ENCODE measurements at regions not wholly inside any gene's neighbourhood (a gene's known extent, or its start where the extent isn't known, plus 50 kb on each side); places are given as distances from the start of the nearest gene placed in this dataset.

DNA sequence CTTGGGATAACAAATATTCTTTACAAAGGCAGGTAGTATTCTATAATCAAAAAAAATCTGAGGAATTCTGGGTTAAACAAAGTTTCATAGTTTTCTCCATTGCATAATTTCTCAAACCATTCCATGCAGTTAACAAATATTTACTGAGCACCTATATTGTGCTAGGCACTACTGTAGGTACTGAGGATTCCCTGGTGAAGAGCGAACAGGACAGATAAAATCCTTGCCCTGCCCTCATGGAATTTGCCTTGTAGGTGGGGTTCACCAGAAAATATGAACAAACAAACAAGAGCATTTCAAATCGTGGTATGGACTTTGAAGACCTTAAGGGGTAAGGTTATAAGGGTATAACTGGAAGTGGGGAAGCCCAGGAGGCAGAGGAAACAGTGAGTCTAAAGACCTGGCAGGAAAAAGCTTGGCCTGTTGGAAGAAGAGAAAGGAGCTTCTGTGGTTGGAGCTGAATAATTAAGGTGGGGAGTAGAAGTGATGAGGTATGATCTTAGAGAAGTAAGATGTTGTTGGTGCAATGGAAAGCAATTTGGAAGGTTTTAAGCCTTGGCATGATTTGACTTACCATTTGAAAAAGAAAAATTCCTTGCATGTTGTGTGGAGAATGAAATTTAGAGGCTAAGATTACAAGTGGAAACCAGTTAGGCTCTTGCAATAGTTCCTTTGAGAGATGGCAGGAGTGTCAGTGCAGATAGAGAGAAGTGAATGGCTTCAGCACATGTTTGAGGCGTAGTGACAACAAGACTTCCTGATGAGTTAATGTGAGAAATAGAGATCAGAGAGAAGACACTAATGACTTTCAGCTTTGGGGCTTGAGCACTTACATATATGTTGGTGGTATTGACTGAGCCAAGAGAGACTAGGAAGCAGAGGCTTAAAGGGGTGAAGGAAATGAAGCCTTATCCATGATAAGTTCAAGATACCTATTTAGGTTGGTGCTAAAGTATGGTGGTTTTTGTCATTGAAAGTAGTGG lies 55.7 kb upstream of the PICALM start:
- no peak overlapping the region for H3K4me3 ChIP-seq
- H3K27ac ChIP-seq = peak overlapping the region; percentile 37 to 61
- H3K9me3 ChIP-seq = no peaks in the 10 kb centered on the region
- no peaks in the 10 kb centered on the region for H3K27me3 ChIP-seq (replicated peaks; ENCODE audit: insufficient read depth)
- no peak for DNase-seq (ENCODE audit: low spot score)
- no peaks in the 10 kb centered on the region for H3K36me3 ChIP-seq
- ATAC-seq (ENCODE audit: insufficient number of reproducible peaks, low FRiP score, low read depth) = no peak
- no peak for TF ChIP-seq CTCF (IDR thresholded peaks at IDR 0.05)
- peaks cover 20 to 26% of the 10 kb centered on the region in 2 donors for H3K4me1 ChIP-seq (ENCODE audit: control insufficient read depth in 1 of 2, low read depth in 2 of 2)

- ATAC-seq (ENCODE audit: insufficient number of reproducible peaks, low FRiP score, low read depth) (no peak), DNase-seq (ENCODE audit: low spot score) (no peak)
- H3K36me3 ChIP-seq = no peaks in the 10 kb centered on the region
- H3K4me3 ChIP-seq = no peak overlapping the region
- TF ChIP-seq CTCF (IDR thresholded peaks at IDR 0.05) = no peak
- peaks cover 17 to 37% of the 10 kb centered on the region in 2 donors for H3K4me1 ChIP-seq (ENCODE audit: control insufficient read depth in 1 of 2, low read depth in 2 of 2)
- H3K27me3 ChIP-seq (replicated peaks; ENCODE audit: insufficient read depth) = no peaks in the 10 kb centered on the region
- H3K27ac ChIP-seq = peak overlapping the region; percentile 9 to 61
- no peaks in the 10 kb centered on the region for H3K9me3 ChIP-seq
Observed at GRCh38 chr11:86122773-86123172, 53.9 kb upstream of the PICALM start.

GRCh38 chr11:86120807-86121206 lies 51.9 kb upstream of the PICALM start:
- Histone ChIP-seq H3K4me3 (no peak overlapping the region), H3K9me3 (no peaks in the 10 kb centered on the region), H3K27me3 (replicated peaks; ENCODE audit: insufficient read depth) (no peaks in the 10 kb centered on the region), H3K27ac (no peak overlapping the region), H3K4me1 (ENCODE audit: control insufficient read depth in 1 of 2, low read depth in 2 of 2) (peaks cover 14 to 30% of the 10 kb centered on the region in 2 donors), H3K36me3 (no peaks in the 10 kb centered on the region)
- TF ChIP-seq CTCF (IDR thresholded peaks at IDR 0.05) = no peak
- no peak for DNase-seq (ENCODE audit: low spot score)
- ATAC-seq (ENCODE audit: insufficient number of reproducible peaks, low FRiP score, low read depth) = no peak

GRCh38 chr11:86119906-86120305 lies 51.0 kb upstream of the PICALM start:
- no peak for DNase-seq (ENCODE audit: low spot score)
- no peaks in the 10 kb centered on the region for H3K36me3 ChIP-seq
- no peak overlapping the region for H3K4me3 ChIP-seq
- ATAC-seq (ENCODE audit: insufficient number of reproducible peaks, low FRiP score, low read depth) = no peak
- no peaks in the 10 kb centered on the region for H3K27me3 ChIP-seq (replicated peaks; ENCODE audit: insufficient read depth)
- H3K9me3 ChIP-seq = no peaks in the 10 kb centered on the region
- TF ChIP-seq CTCF (IDR thresholded peaks at IDR 0.05) = no peak
- H3K4me1 ChIP-seq (ENCODE audit: control insufficient read depth in 1 of 2, low read depth in 2 of 2) = peaks cover 14 to 30% of the 10 kb centered on the region in 2 donors
- H3K27ac ChIP-seq = no peak overlapping the region

DNA sequence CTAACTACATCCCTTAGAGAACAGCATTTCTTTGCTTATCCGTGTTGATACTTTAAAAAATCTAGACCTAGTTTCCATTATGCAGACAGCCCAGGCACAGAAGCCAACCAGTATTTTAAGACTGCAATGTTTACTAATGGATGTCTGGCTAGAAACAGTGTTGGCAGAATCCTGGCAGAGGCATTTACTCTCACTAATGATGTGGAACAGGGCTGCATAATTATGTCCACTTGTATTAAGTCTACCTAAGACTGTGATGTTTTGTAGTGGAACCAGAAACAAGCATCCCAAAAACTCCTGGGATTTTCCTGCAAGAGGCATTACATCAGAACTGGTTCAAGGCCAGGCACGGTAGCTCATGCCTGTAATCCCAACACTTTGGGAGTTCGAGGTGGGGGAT lies 50.2 kb upstream of the PICALM start:
- no peak for DNase-seq (ENCODE audit: low spot score)
- Histone ChIP-seq H3K27ac (no peak overlapping the region), H3K9me3 (no peaks in the 10 kb centered on the region), H3K4me3 (no peak overlapping the region), H3K36me3 (no peaks in the 10 kb centered on the region), H3K27me3 (replicated peaks; ENCODE audit: insufficient read depth) (no peaks in the 10 kb centered on the region), H3K4me1 (ENCODE audit: control insufficient read depth in 1 of 2, low read depth in 2 of 2) (peaks cover 11 to 22% of the 10 kb centered on the region in 2 donors)
- TF ChIP-seq CTCF (IDR thresholded peaks at IDR 0.05) = no peak
- no peak for ATAC-seq (ENCODE audit: insufficient number of reproducible peaks, low FRiP score, low read depth)

All from thoracic aorta (tissue), 2 donors.